DMS153 treated with DMSO at 0.1 percent for 48 hours (cell line): ENCODE measurements at regions not wholly inside any gene's neighbourhood (a gene's known extent, or its start where the extent isn't known, plus 50 kb on each side); places are given as distances from the start of the nearest gene placed in this dataset.

Experiments
- DNase-seq: peaks from one replicate; lab custom pipeline; 2025; ENCODE audit not compliant: unreplicated experiment; lab: John Stamatoyannopoulos, UW

GRCh38 chr17:63332286-63332685 is 113.8 kb downstream of the CYB561 start:
- DNase-seq, result no peak

GRCh38 chr17:63333869-63334268 is 112.2 kb downstream of the CYB561 start:
- no peak for DNase-seq

- no peak for DNase-seq
These were observed 110.3 kb downstream of the CYB561 start for GRCh38 chr17:63335831-63336230.

- no peak for DNase-seq
These were observed 108.5 kb downstream of the CYB561 start for GRCh38 chr17:63337579-63337978.

GRCh38 chr17:63338272-63338671 is 107.8 kb downstream of the CYB561 start:
- no peak for DNase-seq

GRCh38 chr17:63341276-63341675 is 104.8 kb downstream of the CYB561 start:
- DNase-seq, result no peak

- no peak for DNase-seq
These were observed 101.7 kb downstream of the CYB561 start for GRCh38 chr17:63344383-63344782.

- no peak for DNase-seq
These were observed 100.5 kb downstream of the CYB561 start for GRCh38 chr17:63345611-63346010.

- no peak for DNase-seq
These were observed 98.6 kb downstream of the CYB561 start for GRCh38 chr17:63347475-63347874.

- DNase-seq, result no peak
These were observed 96.6 kb downstream of the CYB561 start for GRCh38 chr17:63349478-63350000.

- DNase-seq, result no peak
These were observed 95.7 kb downstream of the CYB561 start for GRCh38 chr17:63350364-63350763.

- no peak for DNase-seq
These were observed 91.8 kb downstream of the CYB561 start for GRCh38 chr17:63354256-63354655.

- no peak for DNase-seq
These were observed 89.8 kb downstream of the CYB561 start for GRCh38 chr17:63356337-63356757.

GRCh38 chr17:63358111-63358839 is 87.8 kb downstream of the CYB561 start:
- DNase-seq, result no peak

- DNase-seq, result no peak
These were observed 87.2 kb downstream of the CYB561 start for GRCh38 chr17:63358956-63359355.

- no peak for DNase-seq
These were observed 84.9 kb downstream of the CYB561 start for GRCh38 chr17:63361182-63361581.

GRCh38 chr17:63362115-63362514 is 84.0 kb downstream of the CYB561 start:
- DNase-seq, result no peak

GRCh38 chr17:63364387-63364786 is 81.7 kb downstream of the CYB561 start:
- DNase-seq, result no peak

- no peak for DNase-seq
These were observed 81.2 kb downstream of the CYB561 start for GRCh38 chr17:63364944-63365343.

GRCh38 chr17:63365366-63366240 is 80.5 kb downstream of the CYB561 start:
- DNase-seq, result no peak

- no peak for DNase-seq
These were observed 79.9 kb downstream of the CYB561 start for GRCh38 chr17:63366241-63366566.

- no peak for DNase-seq
These were observed 76.9 kb downstream of the CYB561 start for GRCh38 chr17:63369233-63369632.
